GM12892 (cell line): ENCODE measurements at regions not wholly inside any gene's neighbourhood (a gene's known extent, or its start where the extent isn't known, plus 50 kb on each side); places are given as distances from the start of the nearest gene placed in this dataset.

ENCODE experiments used
- POLR2A ChIP-seq: IDR thresholded peaks from 2 replicates; pipeline ENCODE4 v1.6.1; 2011; ENCODE audit warnings: low read depth, low read length, control low read depth
- POLR2AphosphoS5 ChIP-seq: IDR thresholded peaks from 2 replicates; pipeline ENCODE4 v1.6.1; 2011; ENCODE audit warnings: low read depth, low read length, control low read depth
- TAF1 ChIP-seq: IDR thresholded peaks from 2 replicates; pipeline ENCODE4 v1.6.1; 2011; ENCODE audit warnings: low read depth, mild to moderate bottlenecking, control low read depth, low read length, borderline replicate concordance

- TF ChIP-seq TAF1 (no peak), POLR2A (no peak), POLR2AphosphoS5 (no peak)
Observed at GRCh38 chr2:175834477-175834876, 167.6 kb downstream of the LNPK start.
